CD4-positive, alpha-beta T cell treated with Interleukin-1 beta for 1 hour (primary cell): ENCODE measurements at regions not wholly inside any gene's neighbourhood (a gene's known extent, or its start where the extent isn't known, plus 50 kb on each side); places are given as distances from the start of the nearest gene placed in this dataset.
"Not testable (repeated sequence)": the region's sequence is repeated elsewhere in the genome, so short reads cannot be mapped to it uniquely, and the experiment has no call there.

ENCODE experiments used
- DNase-seq, 2 donors: peaks; one replicate each; pipeline ENCODE4 v3.0.0-alpha.2; 2020 to 2022

DNA sequence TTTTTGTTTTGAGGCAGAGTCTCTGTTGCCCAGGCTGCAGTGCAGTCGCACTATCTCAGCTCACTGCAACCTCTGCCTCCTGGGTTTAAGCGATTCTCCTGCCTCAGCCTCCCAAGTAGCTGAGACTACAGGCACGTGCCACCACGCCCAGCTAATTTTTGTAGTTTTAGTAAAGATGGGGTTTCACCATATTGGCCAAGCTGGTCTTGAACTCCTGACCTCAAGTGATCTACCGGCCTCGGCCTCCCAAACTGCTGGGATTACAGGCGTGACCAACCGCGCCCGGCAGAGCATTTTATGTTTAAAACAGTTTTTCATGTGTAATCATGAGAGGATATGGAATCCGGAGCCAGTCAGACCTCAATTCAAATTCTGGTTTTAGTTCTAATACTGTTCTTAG, 94.0 kb upstream of the CHD2 start:
- DNase-seq: not testable (repeated sequence)

DNA sequence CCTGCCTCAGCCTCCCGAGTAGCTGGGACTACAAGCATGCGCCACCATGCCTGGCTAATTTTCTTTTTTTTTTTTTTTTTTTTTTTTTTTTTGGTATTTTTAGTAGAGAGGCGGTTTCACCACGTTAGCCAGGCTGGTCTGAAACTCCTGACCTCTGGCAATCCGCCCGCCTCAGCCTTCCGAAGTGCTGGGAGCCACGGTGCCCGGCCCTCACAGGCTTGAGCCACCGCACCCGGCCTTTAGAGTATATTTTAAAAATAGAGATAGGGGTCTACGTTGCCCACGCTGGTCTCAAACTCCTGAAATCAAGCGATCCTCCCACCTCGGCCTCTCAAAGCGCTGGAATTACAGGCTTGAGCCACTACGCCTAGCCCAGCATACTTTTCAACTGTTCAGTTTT, 93.4 kb upstream of the CHD2 start:
- DNase-seq: no peak

DNA sequence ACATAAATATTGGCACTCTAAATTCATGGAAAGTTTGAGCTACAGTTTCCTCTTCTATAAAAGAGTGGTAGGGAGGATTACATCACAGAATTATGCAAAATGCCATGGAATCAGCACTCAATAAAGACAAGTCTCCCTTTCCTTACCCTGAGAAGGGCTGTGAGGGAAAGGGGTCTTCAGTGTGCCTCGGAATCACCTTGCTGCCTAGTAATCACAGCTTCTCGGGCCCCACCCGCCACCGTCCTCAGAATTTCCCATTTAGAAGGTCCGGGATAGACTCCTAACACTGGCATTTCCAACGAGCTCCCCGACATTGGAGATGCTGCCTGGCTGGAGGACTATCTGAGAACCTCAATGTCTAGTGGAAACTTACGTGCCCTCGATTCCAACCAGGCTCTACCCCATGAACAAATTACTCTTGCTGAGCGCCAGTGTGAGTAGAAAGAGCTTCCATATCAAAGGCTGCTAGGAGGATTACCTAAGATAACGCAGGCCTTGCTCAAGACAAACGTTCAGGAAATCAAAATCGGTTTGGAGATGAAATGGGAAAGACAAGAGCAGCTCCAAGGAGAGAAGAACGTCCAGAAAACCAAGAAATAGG, 92.1 kb upstream of the CHD2 start:
- peak in 1 of 2 donors; percentile 29 for DNase-seq

DNA sequence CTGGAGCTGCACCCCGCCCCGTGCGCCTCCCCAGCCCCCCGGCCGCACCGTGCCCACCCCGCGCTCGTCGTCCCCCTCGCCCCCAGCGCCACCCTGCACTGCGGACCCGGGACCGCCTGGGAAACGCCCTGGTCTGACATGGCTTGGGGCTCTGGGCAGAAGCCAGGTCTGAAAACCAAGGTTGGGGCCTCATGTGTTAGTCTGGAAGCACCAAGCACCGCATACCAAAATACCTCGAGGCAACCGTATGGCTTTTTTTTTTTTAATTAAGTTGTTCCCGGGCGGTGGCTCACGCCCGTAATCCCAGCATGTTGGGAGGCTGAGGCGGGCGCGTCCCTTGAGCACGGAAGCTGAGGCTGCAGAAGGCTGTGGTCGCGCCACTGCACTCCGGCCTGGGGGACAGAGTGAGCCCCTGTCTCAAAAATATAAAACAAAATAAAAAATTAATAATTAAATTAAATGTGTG, 91.5 kb upstream of the CHD2 start:
- no peak for DNase-seq

DNA sequence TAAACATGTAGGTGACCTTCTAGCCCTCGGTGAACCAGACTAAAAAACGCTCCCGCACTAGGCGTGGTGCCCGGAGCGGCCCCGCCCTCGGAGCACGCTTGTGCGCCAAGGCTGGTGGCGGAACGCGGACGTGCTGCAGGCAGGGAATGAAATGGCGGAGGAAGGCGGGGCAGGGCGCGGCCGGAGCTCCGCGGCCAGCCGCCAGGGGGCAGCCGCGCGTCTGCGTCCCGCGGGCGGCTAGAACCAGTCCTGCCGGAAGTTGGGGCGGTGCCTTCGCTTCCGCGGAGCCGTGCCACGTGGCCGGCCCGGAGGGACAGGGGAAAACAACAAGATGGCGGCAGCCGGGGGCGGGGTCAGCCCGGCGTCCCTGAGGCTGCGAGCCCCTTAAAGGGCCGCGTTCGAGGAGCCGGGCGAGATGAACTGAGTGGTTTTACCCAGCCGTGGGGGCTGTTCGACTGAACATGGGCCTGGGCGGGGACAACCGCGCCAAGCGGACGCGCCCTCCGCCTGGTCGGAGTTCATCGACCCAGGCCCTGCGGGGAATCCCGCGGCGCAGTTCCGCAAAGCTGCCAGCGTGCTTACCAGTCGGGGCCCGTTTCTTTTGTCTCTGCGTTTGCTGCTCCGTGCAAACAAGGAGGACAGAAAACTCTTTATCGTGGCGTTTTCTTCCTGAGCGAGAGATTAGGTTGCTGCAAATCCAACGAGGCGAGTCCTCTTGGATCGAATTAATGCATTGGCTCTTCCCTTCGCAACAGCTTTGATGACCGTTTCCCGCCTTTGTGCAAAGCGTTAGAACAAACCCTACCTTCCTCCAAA, 90.9 kb upstream of the CHD2 start:
- peak; percentile 98 to 99 for DNase-seq

DNA sequence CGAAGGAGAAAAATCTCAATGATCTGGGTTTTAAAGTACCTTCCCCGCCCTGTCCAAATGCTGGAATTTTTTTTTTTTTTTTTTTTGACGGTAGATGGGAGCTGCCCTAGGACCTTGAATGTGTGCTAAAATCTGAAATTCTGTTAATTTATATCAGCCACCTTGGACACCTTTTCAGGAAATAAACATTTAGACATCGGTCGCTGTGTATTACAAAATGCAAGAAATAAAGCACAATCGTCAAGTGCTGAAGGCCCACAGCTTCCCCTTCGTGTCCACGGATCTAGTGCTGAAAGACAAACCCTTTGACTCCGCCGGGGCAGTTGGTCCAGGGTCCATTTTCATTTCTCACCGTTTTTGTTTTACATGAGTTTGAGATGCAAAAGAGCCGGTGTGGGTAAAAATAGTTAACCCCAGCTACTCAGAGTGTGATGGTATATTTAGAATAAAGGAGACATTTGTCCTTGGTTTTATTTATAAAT, 90.2 kb upstream of the CHD2 start:
- DNase-seq: peak; percentile 49 to 50

DNA sequence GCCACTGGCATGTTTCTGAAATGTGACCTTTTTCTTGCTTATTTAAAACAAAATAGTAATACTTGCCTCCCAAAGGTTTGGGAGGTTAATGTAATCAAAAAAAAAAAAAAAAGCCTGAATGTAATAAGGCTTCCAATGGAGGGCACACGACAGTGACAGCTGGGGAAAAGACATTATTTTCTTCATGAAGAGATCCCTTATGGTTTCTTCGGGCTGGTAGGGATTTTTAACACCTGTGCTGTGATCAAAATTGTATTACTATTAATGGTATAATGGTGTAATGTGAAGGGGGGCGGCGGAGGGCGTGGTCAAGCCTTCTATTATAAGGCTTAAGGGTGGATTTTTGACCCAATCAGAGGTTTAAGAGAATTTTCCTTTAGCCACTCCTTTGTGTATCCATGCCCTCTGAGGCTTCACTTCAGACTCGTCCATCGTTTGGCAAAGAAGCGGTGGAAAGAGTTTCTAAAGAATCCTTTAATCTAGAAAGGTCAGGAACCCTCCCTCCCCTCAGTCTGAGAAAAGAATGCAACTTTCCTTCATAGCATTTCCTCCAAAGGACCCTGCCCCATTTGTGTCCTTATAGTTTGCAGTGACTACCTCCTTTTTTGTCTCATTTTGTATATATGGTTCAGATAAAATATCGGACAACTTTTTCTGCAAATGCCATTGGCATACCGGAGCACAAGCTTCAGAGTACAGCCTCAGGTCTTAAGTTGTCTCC, 89.5 kb upstream of the CHD2 start:
- peak; percentile 36 to 40 for DNase-seq

DNA sequence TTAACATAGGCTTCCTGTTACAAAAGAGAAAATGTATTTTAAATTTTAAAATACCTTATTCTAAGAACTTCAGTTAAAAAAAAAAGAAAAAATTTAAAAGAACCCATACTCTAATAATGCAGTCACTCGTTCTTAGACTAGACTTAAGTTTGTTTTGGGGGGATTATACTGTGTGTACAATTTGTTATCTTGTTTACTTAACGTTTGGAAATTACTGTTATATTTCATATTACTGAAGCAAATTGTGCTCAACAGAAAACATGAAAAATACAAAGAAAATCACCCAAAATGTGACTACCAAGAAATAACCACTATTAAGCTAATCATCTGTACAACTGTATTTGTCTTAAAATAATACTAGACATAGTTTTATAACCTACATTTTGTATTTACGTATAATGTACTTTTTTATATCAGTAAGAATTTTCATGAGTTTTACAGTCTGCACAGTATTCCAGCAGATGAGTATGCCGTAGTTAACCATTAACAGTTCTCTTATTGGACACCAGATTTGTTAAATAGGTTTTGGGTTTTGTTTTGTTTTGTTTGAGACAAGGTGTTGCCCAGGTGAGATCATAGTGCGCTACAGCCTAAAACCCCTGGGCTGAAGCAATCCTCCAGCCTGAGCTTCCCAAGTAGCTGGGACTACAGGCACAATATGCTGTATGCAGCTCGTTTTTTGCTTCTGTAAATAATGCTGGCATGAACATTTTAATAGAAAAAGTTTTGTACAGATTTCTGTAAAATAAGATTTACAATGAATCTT, 88.8 kb upstream of the CHD2 start:
- DNase-seq: peak in 1 of 2 donors; percentile 46

DNA sequence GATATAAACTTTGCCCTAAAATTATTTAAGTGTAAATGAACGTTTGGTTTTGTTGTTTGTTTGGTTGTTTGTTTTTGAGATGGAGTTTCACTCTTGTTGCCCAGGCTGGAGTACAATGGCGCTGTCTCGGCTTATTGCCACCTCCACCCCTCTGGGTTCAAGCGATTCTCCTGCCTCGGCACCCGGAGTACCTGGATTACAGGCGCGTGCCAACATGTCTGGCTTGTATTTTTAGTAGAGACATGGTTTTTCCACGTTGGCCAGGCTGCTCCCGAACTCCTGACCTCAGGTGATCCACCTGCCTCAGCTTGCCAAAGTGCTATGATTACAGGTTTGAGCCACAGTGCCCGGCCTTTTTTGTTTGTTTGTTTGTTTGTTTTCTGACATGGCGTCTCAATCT, 87.9 kb upstream of the CHD2 start:
- no peak for DNase-seq

DNA sequence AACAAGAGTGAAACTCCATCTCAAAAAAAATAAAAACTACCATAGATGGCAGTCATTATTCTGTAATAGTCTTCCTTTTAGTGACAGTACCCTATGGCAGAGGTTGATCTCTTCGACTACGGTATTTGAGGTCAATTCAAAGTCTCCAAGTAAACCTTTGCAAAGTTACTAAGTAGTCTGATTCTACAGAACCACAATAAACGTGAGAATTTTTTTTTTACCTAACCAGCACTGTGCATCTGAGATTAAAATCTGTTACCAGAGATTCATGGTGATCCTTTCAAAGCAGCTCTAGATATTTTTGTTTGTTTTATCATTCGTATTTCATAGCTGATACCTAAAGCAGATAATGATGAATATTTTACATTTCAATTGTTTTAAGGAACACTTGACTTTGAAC, 86.6 kb upstream of the CHD2 start:
- DNase-seq: peak in 1 of 2 donors; percentile 72

DNA sequence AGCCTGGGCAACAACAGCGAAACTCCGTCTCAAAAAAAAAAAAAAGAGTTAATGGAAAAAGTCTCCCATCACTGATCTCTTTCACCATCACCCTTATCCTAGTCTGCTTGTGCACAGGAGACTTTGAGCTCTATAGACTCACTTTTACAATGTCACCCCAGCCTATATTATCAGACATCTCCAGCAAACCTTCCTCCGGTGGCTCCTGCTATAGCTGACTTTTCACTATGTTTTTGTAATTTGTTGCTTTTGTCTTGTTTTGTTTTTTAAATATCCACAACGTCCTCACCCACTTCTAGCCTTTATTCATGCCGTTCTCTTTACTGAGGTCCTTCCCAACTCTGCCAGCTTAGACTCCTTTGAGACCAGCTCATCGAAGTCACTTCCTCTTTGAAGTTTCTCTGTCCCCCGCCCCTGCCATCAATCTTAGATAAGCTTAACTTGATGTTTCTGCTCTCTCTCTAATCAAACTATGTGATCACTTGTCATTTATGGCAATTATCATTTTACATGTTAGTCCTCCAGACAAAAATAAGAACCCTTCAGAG, 82.7 kb upstream of the CHD2 start:
- no peak for DNase-seq

DNA sequence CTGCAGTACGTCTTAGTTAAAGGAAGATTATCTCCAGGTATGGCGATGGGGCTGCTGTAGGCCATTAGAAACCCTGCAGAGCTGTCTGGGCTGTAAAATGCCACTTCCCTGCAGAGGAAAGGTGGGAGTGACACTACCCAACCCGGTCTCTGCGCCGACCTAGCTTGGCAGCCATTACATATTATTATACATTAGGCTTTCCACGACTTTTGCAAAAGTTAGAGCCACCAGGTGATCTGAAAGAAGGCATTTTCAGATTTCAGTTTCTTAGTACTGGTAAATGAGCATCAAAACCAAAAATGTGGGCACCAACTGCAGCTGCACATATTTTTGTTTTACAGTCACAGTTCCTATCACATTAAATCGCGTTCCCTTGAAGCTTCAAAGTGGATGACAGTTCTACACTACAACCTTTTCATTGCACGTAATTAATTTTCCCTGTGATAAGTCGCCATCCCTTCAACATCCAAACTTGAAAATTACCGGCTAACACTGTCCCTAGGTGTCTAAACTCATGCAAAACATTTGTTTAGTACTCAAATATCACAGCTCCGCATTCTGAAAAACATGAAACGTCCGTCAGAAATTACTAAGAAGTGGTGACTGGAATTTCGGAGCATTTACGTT, 81.4 kb upstream of the CHD2 start:
- DNase-seq: no peak

DNA sequence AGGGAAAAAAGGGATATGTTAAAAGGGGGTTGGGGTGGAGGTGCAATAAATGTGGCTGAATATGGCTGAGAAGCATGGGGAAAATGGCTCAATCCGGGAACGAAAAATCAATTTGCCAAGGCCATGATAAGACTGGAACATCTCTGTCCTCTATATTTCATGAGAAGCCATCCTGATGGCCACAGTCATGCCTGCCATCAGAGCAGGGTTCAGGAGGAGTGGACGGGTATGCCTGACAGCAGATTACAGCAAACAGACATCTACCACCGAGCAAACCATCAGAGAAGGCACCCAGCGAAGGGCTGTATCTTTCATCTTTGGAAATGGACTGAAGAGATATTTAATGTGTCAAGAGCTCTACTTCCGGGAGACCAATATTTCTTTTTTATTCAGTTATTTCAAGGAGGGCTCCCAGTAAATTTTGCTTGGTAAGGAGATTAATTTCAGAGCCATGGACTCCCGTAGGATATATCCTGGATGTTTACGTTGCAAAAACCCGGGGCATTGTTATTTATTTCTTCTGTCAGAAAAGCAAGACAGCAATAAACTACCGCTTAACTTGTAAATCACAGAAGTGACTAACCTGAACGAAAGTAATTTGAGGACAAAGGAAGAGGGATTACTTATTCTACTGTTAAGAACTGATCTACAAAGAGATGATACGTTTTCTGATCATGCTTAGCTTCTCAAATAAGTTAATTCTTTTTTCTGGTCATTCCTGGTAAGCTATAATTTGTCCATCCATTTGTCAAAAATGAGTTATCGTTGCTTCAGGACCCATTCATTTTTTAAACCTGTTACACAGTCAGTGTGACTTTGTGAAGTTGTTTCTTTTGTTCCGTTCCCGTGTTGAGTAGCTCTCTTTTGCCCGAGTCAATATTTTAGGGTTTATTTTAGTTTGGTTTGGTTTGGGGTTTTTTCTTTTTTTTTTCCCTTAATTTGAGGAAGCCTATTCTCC, 80.6 kb upstream of the CHD2 start:
- DNase-seq: no peak

DNA sequence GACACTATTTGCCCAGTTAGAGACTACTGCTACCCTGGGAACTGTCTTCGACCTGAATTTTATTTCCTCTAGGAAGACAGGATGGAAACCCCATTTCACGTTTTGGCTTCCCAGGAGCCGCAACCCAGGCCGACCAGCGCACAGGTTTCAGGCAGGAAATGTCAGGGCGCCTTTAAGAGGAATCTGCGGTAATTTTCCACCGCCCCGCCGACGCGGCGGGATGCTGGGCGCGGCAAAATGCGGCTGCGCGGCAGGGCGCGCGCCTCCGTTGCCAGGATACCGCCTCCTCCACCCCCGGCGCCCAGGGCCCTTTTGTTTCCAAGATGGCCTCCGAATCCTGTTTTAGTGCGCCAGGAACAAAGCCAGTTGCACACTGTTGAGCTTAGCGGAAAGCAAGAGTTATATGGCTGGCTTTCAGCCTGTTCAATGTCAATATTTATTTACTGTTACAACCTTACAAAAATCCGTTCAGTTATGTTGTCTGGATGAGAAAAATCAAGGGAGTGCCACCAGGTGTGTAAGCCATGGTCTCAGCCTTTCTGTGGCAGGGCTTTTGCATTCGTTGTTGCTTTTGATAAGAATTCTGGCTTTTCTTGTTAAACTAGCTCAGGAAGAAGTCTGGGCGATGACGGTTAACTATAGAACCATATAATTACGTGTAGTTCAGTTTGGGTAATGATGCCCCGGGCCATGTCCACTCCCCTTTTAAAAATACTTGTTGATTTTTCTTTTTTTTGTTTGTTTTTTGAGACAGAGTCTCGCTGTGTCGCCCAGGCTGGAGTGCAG, 79.7 kb upstream of the CHD2 start:
- peak; percentile 87 to 88 for DNase-seq

DNA sequence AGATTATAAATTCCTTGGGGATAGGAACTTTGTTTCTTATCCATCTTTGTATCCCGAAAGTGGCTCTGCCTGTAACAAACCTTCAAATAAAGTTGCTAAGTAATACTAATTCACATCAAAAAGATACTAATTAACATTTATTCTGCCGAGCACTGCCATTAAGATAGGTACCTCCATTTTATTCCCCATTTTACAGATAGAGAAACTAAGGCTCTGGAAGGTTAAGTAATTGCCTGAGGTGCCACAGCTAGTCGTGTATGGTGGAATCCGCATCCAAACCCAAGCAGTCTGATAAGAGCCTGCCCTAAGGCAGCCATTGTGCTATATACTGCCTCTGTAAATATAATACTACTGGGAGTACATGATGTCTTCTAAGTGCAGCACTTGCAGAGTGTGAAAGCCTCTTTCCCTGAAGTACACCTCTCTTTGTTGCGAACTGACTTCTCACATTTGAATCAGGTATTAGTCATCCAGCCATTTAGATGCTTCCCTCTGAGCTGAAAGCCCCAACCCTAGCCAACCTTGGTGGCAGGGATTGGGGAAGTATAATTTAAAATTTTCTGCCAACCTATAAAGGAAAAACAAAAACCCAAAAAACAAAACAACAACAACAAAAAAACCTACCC, 78.5 kb upstream of the CHD2 start:
- DNase-seq: no peak

DNA sequence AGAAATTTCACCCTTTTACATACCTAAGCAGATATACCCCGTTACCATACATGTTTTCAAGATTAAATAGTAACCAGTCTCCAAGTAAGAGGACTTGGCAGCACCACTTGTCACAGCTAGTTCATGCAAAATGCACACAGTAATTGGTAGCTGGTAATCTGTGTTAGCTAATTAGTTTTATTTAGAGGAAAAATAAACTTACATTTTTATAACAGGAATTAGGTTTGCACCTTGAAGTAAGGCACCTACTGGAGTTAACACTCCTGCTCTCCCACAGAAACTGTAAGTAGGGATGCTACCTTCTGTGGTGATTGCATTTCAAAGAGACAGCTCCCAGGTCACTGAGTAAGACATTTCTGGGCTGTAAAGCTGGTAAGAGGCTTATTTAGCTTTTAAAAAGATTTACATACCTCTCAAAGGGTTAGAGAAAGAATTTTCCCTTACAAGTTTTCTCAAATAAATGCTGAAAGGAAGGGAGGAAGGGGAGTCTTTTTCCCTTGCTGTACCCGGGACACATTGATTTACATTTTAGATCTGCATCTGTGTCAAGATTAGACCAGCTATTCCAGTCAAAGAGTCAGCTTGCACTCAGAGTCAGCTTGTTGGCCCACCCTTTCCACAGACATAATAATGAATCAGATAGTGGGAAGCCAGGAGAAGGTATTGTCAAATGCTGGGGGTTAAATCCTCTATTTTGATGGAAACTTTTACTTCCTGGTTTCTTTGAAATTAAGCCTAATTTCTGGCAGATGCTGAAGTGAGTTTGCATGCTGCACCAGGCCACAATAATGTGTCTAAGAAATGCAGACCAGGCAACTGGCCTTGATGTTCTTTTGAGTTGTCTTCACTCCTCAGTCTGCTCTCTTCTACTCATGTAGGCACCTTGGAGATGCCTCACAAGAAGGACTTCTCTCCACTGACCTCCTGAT, 77.6 kb upstream of the CHD2 start:
- DNase-seq: no peak

DNA sequence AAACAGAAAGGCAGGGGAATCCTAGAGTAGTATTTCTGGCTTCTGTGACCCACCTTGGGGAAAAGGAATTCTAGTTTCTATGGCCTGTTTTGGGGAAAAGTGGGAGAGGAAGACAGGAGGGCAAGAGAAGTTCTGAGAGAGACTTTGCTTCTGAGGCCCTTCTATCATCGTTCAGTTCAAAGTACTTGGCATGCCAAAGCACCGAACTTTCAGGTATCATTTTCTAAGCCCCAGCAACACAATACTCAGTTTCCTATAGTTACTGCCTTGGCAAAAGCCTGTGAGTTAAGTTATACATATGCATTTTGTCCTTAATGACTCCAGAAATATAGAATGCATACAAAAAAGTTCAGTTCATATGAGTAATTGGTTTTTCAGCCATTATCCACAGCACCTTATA, 74.1 kb upstream of the CHD2 start:
- no peak for DNase-seq

DNA sequence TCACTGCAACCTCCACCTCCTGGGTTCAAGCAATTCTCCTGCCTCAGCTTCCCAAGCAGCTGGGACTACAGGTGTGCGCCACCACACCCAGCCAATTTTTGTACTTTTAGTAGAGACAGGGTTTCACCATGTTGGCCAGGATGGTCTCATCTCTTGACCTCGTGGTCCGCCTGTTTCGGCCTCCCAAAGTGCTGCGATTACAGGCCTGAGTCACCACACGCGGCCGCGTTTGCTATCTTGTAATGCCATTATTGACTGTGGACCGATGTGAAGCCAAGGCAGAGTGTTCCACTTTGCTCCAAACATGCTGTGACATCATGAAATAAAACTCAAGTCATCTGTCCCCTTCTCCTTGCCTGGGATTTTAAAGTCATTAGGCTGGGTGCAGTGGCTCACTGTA, 72.1 kb upstream of the CHD2 start:
- not testable (repeated sequence) for DNase-seq
